ENCODE measurements at regions not wholly inside any gene's neighbourhood (a gene's known extent, or its start where the extent isn't known, plus 50 kb on each side); places are given as distances from the start of the nearest gene placed in this dataset.

- DNase-seq: no peak
Observed at GRCh38 chr3:46089237-46090011, 62.1 kb upstream of the XCR1 start.

GRCh38 chr3:46087871-46088270, 60.6 kb upstream of the XCR1 start:
- DNase-seq: no peak

- DNase-seq: no peak
Observed at GRCh38 chr3:46086986-46087385, 59.7 kb upstream of the XCR1 start.

- no peak for DNase-seq
Observed at GRCh38 chr3:46086083-46086437, 58.8 kb upstream of the XCR1 start.

- no peak for DNase-seq
Observed at GRCh38 chr3:46085421-46086082, 58.3 kb upstream of the XCR1 start.

GRCh38 chr3:46083956-46084355, 56.7 kb upstream of the XCR1 start:
- DNase-seq: no peak

GRCh38 chr3:46082849-46083248, 55.6 kb upstream of the XCR1 start:
- no peak for DNase-seq

- no peak for DNase-seq
Observed at GRCh38 chr3:46082021-46082420, 54.7 kb upstream of the XCR1 start.

- DNase-seq: no peak
Observed at GRCh38 chr3:46080969-46081345, 53.7 kb upstream of the XCR1 start.

- DNase-seq: no peak
Observed at GRCh38 chr3:46080124-46080968, 53.1 kb upstream of the XCR1 start.

- DNase-seq: peak; percentile 90 to 93
Observed at GRCh38 chr3:46078712-46079400, 51.6 kb upstream of the XCR1 start.

All from stimulated activated CD4-positive, alpha-beta T cell treated with anti-CD3 and anti-CD28 coated beads, Interleukin-2, amount 100 ng/mL, for 24 hours (primary cell).